ENCODE measurements at regions not wholly inside any gene's neighbourhood (a gene's known extent, or its start where the extent isn't known, plus 50 kb on each side); places are given as distances from the start of the nearest gene placed in this dataset.

GRCh38 chr5:34483442-34484033, 172.6 kb upstream of the RAI14 start:
- no peak for DNase-seq (ENCODE audit: low read depth, low spot score)

GRCh38 chr5:34484216-34484920, 171.8 kb upstream of the RAI14 start:
- no peak for DNase-seq (ENCODE audit: low read depth, low spot score)

DNA sequence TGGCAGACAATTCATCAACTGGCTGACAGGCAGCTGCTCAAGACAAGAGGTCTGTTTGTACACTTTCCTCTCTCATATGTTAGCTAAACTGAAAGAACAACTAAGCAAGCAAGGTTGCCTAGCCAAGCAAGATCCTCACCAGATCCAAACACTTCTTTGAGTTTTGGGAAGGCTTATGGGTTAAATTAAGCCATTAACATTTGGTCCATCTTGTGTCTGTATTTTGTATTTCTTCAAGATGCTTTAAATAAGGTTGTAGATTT, 170.4 kb upstream of the RAI14 start:
- DNase-seq (ENCODE audit: low read depth, low spot score), result no peak

- peak; percentile 38 for DNase-seq (ENCODE audit: low read depth, low spot score)
Measured at GRCh38 chr5:34486160-34486848, 169.8 kb upstream of the RAI14 start.

- DNase-seq (ENCODE audit: low read depth, low spot score), result no peak
Measured at GRCh38 chr5:34486849-34487158, 169.3 kb upstream of the RAI14 start.

- DNase-seq (ENCODE audit: low read depth, low spot score), result no peak
Measured at GRCh38 chr5:34487159-34487879, 168.8 kb upstream of the RAI14 start.

- no peak for DNase-seq (ENCODE audit: low read depth, low spot score)
Measured at GRCh38 chr5:34487956-34488355, 168.2 kb upstream of the RAI14 start.

DNA sequence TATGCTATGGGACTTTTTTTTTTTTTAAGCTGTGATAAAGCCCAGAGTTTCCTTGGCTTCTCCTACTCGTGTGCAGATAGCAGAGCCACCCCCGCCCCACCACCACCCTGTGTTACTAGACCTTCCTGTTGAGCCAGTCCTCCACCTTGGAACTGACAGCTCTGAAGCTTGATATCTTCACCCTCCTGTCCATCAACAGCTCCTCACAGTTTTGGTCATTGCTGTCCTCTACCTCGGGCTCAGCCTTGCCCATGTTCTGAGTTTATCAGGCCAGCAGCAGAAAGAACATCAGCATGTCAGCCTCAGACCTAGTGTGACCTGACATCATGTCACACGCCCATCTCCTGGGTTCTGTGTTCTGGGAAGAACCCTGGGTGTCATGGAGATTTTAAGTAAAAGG, 167.1 kb upstream of the RAI14 start:
- no peak for DNase-seq (ENCODE audit: low read depth, low spot score)

DNA sequence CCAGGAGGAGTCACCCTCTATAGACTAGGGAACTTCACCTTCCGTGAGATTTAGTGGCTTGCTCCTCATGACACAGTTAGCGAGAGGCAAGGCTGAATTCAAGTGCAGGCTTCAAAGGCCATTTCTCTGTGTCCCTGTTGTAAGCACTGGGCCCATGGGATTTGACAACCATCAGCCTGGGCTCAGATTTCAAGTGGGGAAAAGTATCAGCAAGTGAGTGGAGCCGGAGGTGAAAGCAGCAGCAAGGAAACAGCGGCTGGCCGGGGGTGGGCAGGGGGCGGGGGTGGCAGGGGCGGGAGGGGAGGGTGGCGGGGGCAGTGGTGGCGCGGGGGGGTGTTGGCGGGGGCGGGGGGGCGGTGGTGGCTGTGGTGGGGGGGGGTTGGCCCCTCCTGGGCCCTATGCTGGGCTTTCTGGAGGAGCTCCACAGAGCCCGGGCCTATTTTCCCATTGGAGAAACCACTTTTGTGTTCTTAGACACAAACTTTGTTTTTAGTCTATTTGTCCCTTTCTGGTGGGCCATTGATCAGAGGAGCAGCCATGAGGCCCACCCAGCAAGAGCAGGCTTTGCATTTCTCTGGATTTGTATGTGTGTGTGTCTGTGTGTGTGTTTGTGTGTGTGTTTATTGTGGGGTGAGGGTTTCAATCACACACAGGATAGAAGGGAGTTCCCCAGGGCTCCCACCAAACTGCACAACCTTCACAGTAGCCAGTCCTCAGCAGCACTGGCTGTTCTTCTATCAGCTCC, 165.4 kb upstream of the RAI14 start:
- no peak for DNase-seq (ENCODE audit: low read depth, low spot score)

- no peak for DNase-seq (ENCODE audit: low read depth, low spot score)
Measured at GRCh38 chr5:34491251-34491620, 164.9 kb upstream of the RAI14 start.

GRCh38 chr5:34494111-34494755, 161.9 kb upstream of the RAI14 start:
- DNase-seq (ENCODE audit: low read depth, low spot score), result no peak

- no peak for DNase-seq (ENCODE audit: low read depth, low spot score)
Measured at GRCh38 chr5:34495178-34495577, 160.9 kb upstream of the RAI14 start.

- no peak for DNase-seq (ENCODE audit: low read depth, low spot score)
Measured at GRCh38 chr5:34496260-34496691, 159.9 kb upstream of the RAI14 start.

DNA sequence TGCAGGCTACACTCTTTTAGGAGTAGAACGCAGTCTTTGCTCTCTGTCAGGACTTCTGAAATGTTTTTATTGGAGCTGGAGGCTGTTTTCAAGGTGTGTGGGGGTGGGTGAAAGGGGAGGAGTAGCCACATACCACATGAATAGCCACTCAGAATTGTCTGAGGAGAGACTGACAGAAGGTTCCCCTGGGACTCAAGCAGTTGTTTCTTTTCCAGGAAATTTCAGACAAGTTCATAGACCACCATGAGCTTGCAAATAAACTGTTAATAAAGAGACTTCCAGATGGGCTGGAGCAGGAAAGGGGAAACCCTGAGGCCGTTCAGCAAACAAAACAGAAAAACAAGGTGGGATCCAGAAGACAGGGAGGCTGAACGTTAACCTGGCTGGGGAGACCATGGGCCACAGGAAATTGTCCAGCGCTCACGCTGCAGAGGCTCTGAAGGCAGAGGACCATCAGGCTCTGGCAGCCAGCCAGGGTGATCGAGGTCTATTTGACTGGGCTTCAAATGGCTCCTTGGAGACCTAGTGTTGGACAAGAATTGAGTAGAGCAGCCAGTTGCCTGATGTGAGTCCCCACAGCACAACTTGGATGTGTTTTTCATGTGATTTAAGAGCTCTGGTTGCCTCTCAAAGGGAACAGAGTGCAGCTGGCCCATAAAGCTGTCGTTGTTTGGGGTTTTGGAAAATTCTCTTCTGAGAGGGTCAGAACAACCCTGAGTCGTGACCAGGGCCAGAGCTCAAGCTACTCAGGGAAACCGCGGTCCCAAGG, 159.2 kb upstream of the RAI14 start:
- DNase-seq (ENCODE audit: low read depth, low spot score), result no peak

- DNase-seq (ENCODE audit: low read depth, low spot score), result no peak
Measured at GRCh38 chr5:34497470-34497808, 158.7 kb upstream of the RAI14 start.

- no peak for DNase-seq (ENCODE audit: low read depth, low spot score)
Measured at GRCh38 chr5:34498572-34498971, 157.6 kb upstream of the RAI14 start.

DNA sequence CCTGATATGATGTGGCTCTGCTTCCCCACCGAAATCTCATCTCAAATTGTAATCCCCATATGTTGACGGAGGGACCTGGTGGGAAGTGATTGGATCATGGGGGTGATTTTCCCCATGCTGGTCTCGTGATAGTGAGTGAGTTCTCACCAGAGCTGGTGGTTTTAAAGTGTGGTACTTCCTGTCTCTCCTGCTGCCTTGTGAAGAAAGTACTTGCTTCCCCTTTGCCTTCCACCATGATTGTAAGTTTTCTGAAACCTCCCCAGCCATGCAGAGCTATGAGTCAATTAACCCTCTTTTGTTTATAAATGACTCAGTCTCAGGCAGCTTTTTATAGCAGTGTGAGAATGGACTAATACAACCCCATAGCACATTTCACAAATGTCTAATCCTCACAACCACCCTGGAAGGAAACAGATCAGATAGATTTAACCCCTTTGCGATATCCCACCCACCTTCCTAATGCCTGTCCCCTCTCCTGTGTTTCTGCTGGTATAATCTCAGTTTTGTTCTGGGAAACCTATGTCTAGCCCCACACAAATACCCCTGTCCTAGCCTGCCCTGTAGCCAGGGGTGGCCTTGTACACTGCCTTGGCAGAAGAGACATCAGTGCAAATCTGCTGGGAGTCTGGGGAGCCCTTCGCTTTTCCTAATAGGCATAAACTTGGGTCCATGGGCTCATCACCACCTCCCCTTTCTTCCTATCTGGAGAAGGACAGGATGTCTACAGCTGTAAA, 157.0 kb upstream of the RAI14 start:
- DNase-seq (ENCODE audit: low read depth, low spot score), result no peak

DNA sequence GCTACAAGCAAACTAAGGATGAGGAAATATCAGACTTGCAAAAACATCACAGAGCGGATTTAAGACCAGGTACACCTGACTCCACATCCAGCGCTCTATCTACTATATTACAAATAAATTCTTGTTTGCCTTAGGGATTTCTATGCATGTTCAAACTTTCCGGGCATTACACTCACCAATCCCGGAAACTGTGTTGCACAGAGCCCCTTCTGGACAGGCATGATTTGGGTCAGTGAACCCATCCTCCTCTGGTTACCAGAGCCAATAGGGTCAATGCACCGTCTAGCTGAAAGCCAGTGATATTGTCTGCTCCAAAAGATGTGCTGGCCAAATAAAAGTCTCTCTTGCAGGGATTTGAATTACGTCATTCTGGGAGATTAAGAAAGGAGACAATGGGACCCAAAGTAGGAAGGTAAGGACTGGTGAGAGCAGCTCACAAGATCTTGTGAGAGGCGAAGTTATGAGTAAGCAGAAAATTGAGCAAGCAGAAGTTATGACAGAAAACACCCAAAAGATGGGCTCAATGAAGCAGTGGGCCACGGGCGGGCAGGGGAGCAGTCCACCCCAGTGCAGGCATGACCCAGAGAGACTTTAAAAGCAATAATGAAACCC, 155.8 kb upstream of the RAI14 start:
- no peak for DNase-seq (ENCODE audit: low read depth, low spot score)

GRCh38 chr5:34501016-34501415, 155.1 kb upstream of the RAI14 start:
- DNase-seq (ENCODE audit: low read depth, low spot score), result no peak

GRCh38 chr5:34501840-34502239, 154.3 kb upstream of the RAI14 start:
- no peak for DNase-seq (ENCODE audit: low read depth, low spot score)

Measured in activated CD4-positive, CD25-positive, alpha-beta regulatory T cell treated with anti-CD3 and anti-CD28 coated beads, Interleukin-2, amount 50 U/mL, for 16 hours (primary cell).